ENCODE measurements at regions not wholly inside any gene's neighbourhood (a gene's known extent, or its start where the extent isn't known, plus 50 kb on each side); places are given as distances from the start of the nearest gene placed in this dataset.

DNA sequence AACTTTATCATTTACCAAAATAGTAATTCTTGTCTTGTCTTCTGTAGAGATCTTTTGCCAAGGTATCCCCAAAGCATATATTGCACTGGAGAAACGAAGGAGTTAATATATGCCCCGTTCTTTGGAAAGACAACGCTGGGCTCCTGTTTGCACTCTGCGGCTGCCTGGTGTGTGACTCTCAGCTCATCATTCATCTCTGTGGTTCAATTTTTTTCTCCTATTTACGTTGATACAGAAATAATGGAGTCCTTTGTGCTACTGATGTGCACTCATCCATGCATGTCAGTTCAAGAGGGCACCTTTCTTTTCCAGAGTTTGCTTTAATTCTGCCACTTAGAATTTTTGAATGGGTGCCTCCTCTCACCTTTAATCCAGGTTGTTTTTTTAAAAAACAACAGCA, 655.5 kb downstream of the DCDC2C start:
- Histone ChIP-seq H3K4me3 (ENCODE audit: insufficient read depth, low read length, poor library complexity, severe bottlenecking) (no peak overlapping the region), H3K9me2 (replicated peaks; ENCODE audit: insufficient read depth, low read length) (no peaks in the 10 kb centered on the region), H3K27me3 (ENCODE audit: low read length) (no peaks in the 10 kb centered on the region), H3K9me3 (ENCODE audit: insufficient read depth, low read length) (no peaks in the 10 kb centered on the region), H3K27ac (ENCODE audit: low read depth, low read length) (no peak overlapping the region), H2AFZ (ENCODE audit: low read depth, low read length, severe bottlenecking) (no peak overlapping the region), H3K9ac (ENCODE audit: low read length) (no peak overlapping the region), H3K79me2 (ENCODE audit: insufficient read depth, low read length) (no peaks in the 10 kb centered on the region), H3K36me3 (ENCODE audit: low read length) (no peaks in the 10 kb centered on the region), H4K20me1 (ENCODE audit: low read depth, low read length) (no peaks in the 10 kb centered on the region), H3F3A (ENCODE audit: insufficient read depth) (no peaks in the 10 kb centered on the region), H3K4me2 (ENCODE audit: low read depth, low read length, poor library complexity, severe bottlenecking) (no peak overlapping the region)
- no peak for TF ChIP-seq EZH2phosphoT487 (conservative IDR thresholded peaks at IDR 0.05; ENCODE audit: low read length)
- TF ChIP-seq, protein P1, sequence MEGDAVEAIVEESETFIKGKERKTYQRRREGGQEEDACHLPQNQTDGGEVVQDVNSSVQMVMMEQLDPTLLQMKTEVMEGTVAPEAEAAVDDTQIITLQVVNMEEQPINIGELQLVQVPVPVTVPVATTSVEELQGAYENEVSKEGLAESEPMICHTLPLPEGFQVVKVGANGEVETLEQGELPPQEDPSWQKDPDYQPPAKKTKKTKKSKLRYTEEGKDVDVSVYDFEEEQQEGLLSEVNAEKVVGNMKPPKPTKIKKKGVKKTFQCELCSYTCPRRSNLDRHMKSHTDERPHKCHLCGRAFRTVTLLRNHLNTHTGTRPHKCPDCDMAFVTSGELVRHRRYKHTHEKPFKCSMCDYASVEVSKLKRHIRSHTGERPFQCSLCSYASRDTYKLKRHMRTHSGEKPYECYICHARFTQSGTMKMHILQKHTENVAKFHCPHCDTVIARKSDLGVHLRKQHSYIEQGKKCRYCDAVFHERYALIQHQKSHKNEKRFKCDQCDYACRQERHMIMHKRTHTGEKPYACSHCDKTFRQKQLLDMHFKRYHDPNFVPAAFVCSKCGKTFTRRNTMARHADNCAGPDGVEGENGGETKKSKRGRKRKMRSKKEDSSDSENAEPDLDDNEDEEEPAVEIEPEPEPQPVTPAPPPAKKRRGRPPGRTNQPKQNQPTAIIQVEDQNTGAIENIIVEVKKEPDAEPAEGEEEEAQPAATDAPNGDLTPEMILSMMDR (IDR thresholded peaks at IDR 0.05; ENCODE audit: insufficient read depth, low read length, poor library complexity, severe bottlenecking), result no peak

DNA sequence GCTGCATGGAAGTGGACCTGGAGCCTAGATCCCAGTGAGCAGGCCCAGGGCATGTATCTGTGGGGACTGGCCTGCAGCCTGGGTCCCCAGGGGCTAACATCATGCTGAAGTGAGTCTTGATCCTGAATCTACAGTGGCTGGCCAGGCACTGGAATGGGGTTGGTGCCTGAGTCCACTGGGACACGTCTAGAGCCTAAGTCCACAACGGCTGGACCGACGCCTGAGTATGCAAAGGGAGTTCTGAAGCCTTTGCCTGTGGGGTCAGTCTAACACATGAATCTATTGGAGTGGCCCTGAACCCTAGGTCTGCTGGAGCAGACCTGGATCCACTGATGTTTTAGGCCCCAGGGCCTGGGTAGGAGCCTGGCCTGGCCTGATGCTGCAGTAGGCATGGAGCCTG, 665.5 kb downstream of the DCDC2C start:
- H3K27me3 ChIP-seq (ENCODE audit: low read length), result no peaks in the 10 kb centered on the region
- no peaks in the 10 kb centered on the region for H3F3A ChIP-seq (ENCODE audit: insufficient read depth)
- H3K9ac ChIP-seq (ENCODE audit: low read length), result no peak overlapping the region

DNA sequence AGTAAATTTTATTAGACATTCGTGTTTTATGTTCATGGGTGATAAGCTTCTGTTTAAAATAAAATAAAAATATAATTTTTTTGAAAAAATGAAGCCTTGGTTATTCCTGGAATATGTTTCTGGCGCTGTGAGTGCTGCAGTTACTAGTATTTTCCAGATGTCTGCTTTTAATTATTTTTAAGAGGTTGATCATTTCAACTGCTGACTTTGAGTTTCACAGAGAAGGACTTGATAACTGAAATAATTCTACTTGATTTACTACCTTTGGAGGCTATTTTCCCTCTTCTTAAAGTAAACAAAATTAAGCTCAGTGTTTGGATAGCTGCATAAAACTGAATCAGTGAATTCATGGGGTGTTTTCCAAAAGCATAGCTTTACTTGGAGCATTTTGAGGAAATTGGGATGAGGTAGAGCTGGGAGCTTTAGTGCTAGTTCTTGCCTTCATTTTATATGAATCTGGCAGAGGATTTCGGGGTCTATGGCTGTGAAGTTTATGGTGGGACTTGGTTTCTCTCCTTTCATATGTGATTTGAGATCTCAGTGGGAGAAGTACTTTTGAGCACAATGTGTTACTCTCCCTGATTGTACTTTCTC, 666.5 kb downstream of the DCDC2C start:
- Histone ChIP-seq H3K36me3 (ENCODE audit: low read length) (no peaks in the 10 kb centered on the region), H3F3A (ENCODE audit: insufficient read depth) (no peaks in the 10 kb centered on the region), H3K4me2 (ENCODE audit: low read depth, low read length, poor library complexity, severe bottlenecking) (no peak overlapping the region), H3K27me3 (ENCODE audit: low read length) (no peaks in the 10 kb centered on the region), H3K9me3 (ENCODE audit: insufficient read depth, low read length) (no peaks in the 10 kb centered on the region), H4K20me1 (ENCODE audit: low read depth, low read length) (no peaks in the 10 kb centered on the region), H3K27ac (ENCODE audit: low read depth, low read length) (no peak overlapping the region), H3K4me3 (ENCODE audit: insufficient read depth, low read length, poor library complexity, severe bottlenecking) (no peak overlapping the region), H3K9ac (ENCODE audit: low read length) (no peak overlapping the region), H2AFZ (ENCODE audit: low read depth, low read length, severe bottlenecking) (no peak overlapping the region), H3K79me2 (ENCODE audit: insufficient read depth, low read length) (no peaks in the 10 kb centered on the region), H3K9me2 (replicated peaks; ENCODE audit: insufficient read depth, low read length) (no peaks in the 10 kb centered on the region)
- TF ChIP-seq, protein P1 (IDR thresholded peaks at IDR 0.05; ENCODE audit: insufficient read depth, low read length, poor library complexity, severe bottlenecking), result no peak
- no peak for TF ChIP-seq EZH2phosphoT487 (conservative IDR thresholded peaks at IDR 0.05; ENCODE audit: low read length)

More for the DNA sequence above, 665.5 kb downstream of the DCDC2C start:
- Histone ChIP-seq H3K9me2 (replicated peaks; ENCODE audit: insufficient read depth, low read length) (no peaks in the 10 kb centered on the region), H3K4me2 (ENCODE audit: low read depth, low read length, poor library complexity, severe bottlenecking) (no peak overlapping the region), H3K27ac (ENCODE audit: low read depth, low read length) (no peak overlapping the region), H3K4me3 (ENCODE audit: insufficient read depth, low read length, poor library complexity, severe bottlenecking) (no peak overlapping the region), H3K36me3 (ENCODE audit: low read length) (no peaks in the 10 kb centered on the region), H3K79me2 (ENCODE audit: insufficient read depth, low read length) (no peaks in the 10 kb centered on the region), H2AFZ (ENCODE audit: low read depth, low read length, severe bottlenecking) (no peak overlapping the region), H4K20me1 (ENCODE audit: low read depth, low read length) (no peaks in the 10 kb centered on the region), H3K9me3 (ENCODE audit: insufficient read depth, low read length) (no peaks in the 10 kb centered on the region)
- no peak for TF ChIP-seq EZH2phosphoT487 (conservative IDR thresholded peaks at IDR 0.05; ENCODE audit: low read length)
- TF ChIP-seq, protein P1 (IDR thresholded peaks at IDR 0.05; ENCODE audit: insufficient read depth, low read length, poor library complexity, severe bottlenecking), result no peak
